ENCODE measurements at regions not wholly inside any gene's neighbourhood (a gene's known extent, or its start where the extent isn't known, plus 50 kb on each side); places are given as distances from the start of the nearest gene placed in this dataset.

DNA sequence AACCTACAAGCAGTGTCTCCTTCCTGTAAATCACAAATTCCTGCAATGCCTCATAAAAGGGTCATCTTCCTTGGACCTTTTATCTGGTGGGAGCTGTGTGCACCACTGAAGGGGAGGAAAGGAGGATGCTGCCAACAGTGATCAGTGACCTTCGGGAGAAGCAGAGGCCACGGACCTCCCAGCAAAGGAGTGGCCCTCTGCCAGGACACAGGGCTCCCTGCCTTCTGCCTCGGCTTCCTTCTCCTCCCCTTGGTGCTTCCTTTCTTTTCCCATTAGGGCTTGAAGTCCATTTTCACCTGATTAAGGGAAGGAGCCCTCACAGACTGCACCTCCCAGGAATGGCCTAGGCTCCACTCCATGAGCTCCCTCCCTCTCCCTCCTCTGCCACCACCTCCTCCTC lies 85.3 kb upstream of the ITGA6 start:
- Histone ChIP-seq H3K4me2 (ENCODE audit: extremely low read depth, insufficient read depth, low read length) (no peak overlapping the region), H3K9ac (ENCODE audit: insufficient read depth, low read length) (no peak overlapping the region), H3K79me2 (ENCODE audit: control insufficient read depth, insufficient read depth, low read length) (no peaks in the 10 kb centered on the region)

DNA sequence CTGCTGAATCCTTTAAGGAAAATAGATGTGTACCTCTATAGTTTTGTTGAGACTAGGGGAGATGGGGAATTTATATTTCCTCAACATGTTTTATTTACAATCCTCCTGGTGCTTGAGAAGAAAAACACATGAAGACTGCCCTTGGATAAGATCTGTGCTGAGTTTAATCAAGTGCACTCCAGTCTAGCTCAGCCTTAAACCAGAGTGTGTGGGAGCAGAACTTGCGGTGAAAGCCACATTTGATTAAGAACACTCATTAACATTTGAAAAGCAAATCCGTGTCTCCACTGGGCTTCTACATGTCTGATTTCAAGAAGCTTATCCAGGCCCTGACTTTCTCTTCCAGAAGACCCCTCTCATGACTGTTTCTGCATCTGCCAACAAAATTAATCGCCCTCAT lies 84.8 kb upstream of the ITGA6 start:
- Histone ChIP-seq H3K4me2 (ENCODE audit: extremely low read depth, insufficient read depth, low read length) (no peak overlapping the region), H4K20me1 (ENCODE audit: control insufficient read depth, extremely low read depth, insufficient read depth, low read length) (no peaks in the 10 kb centered on the region), H3K9ac (ENCODE audit: insufficient read depth, low read length) (no peak overlapping the region), H3K27me3 (ENCODE audit: control insufficient read depth, insufficient read depth, low read length) (no peaks in the 10 kb centered on the region), H3K79me2 (ENCODE audit: control insufficient read depth, insufficient read depth, low read length) (no peaks in the 10 kb centered on the region), H2AFZ (ENCODE audit: low read length) (no peak overlapping the region), H3K9me3 (ENCODE audit: control insufficient read depth, insufficient read depth, low read depth, low read length) (no peaks in the 10 kb centered on the region), H3K4me1 (ENCODE audit: control insufficient read depth, extremely low read depth, insufficient read depth, low read length) (peaks cover 3% of the 10 kb centered on the region), H3K4me3 (replicated peaks in 1 of 4; ENCODE audit: control extremely low read depth in 1 of 4, insufficient read depth in 1 of 4, low read depth in 3 of 4, low read length in 4 of 4) (no peak overlapping the region), H3K36me3 (ENCODE audit: control insufficient read depth, insufficient read depth, low read length) (no peaks in the 10 kb centered on the region), H3K27ac (ENCODE audit: insufficient read depth, low read length) (no peak overlapping the region)
- DNase-seq (ENCODE audit: low read depth in 2 of 2) = peak in 1 of 2 donors; percentile 40
- no peak for TF ChIP-seq EZH2 (IDR thresholded peaks at IDR 0.05; ENCODE audit: low read length, missing control alignments)
- TF ChIP-seq, protein P1, sequence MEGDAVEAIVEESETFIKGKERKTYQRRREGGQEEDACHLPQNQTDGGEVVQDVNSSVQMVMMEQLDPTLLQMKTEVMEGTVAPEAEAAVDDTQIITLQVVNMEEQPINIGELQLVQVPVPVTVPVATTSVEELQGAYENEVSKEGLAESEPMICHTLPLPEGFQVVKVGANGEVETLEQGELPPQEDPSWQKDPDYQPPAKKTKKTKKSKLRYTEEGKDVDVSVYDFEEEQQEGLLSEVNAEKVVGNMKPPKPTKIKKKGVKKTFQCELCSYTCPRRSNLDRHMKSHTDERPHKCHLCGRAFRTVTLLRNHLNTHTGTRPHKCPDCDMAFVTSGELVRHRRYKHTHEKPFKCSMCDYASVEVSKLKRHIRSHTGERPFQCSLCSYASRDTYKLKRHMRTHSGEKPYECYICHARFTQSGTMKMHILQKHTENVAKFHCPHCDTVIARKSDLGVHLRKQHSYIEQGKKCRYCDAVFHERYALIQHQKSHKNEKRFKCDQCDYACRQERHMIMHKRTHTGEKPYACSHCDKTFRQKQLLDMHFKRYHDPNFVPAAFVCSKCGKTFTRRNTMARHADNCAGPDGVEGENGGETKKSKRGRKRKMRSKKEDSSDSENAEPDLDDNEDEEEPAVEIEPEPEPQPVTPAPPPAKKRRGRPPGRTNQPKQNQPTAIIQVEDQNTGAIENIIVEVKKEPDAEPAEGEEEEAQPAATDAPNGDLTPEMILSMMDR (conservative IDR thresholded peaks at IDR 0.05 in 1 of 2, IDR thresholded peaks at IDR 0.05 in 1 of 2; ENCODE audit: low read depth in 1 of 2, low read length in 2 of 2) = no peak

More for the DNA sequence above, 85.3 kb upstream of the ITGA6 start:
- H3K27me3 ChIP-seq (ENCODE audit: control insufficient read depth, insufficient read depth, low read length) = no peaks in the 10 kb centered on the region
- no peak for TF ChIP-seq EZH2 (IDR thresholded peaks at IDR 0.05; ENCODE audit: low read length, missing control alignments)
- TF ChIP-seq, protein P1 (conservative IDR thresholded peaks at IDR 0.05 in 1 of 2, IDR thresholded peaks at IDR 0.05 in 1 of 2; ENCODE audit: low read depth in 1 of 2, low read length in 2 of 2) = no peak
- H4K20me1 ChIP-seq (ENCODE audit: control insufficient read depth, extremely low read depth, insufficient read depth, low read length) = no peaks in the 10 kb centered on the region
- H3K4me1 ChIP-seq (ENCODE audit: control insufficient read depth, extremely low read depth, insufficient read depth, low read length) = peaks cover 3% of the 10 kb centered on the region
- no peak overlapping the region for H3K27ac ChIP-seq (ENCODE audit: insufficient read depth, low read length)
- peak overlapping the region; percentile 41 for H2AFZ ChIP-seq (ENCODE audit: low read length)
- no peaks in the 10 kb centered on the region for H3K9me3 ChIP-seq (ENCODE audit: control insufficient read depth, insufficient read depth, low read depth, low read length)
- no peak overlapping the region for H3K4me3 ChIP-seq (replicated peaks in 1 of 4; ENCODE audit: control extremely low read depth in 1 of 4, insufficient read depth in 1 of 4, low read depth in 3 of 4, low read length in 4 of 4)
- no peak for DNase-seq (ENCODE audit: low read depth in 2 of 2)
- no peaks in the 10 kb centered on the region for H3K36me3 ChIP-seq (ENCODE audit: control insufficient read depth, insufficient read depth, low read length)

DNA sequence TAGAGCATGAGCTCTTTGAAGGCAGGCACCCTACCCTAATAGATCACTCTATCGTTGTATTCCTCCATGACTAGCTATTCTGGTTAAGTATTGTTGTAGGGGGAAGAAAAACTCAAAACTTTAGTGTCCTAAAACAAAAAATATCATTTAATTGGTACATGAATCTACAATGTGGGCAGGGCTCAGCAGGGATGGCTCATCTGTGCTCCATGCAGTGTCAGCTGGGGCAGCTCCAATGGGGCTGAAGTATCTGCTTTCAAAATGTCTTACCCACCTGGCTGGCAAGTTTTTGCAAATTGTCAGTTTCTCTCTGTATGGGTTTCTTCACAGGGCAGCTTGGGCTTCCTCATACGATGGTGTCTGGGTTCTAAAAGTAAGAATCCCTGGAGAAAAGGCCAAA lies 83.2 kb upstream of the ITGA6 start:
- peaks cover 3% of the 10 kb centered on the region for H3K4me1 ChIP-seq (ENCODE audit: control insufficient read depth, extremely low read depth, insufficient read depth, low read length)
- no peaks in the 10 kb centered on the region for H4K20me1 ChIP-seq (ENCODE audit: control insufficient read depth, extremely low read depth, insufficient read depth, low read length)
- no peak overlapping the region for H3K4me3 ChIP-seq (replicated peaks in 1 of 4; ENCODE audit: control extremely low read depth in 1 of 4, insufficient read depth in 1 of 4, low read depth in 3 of 4, low read length in 4 of 4)
- TF ChIP-seq EZH2 (IDR thresholded peaks at IDR 0.05; ENCODE audit: low read length, missing control alignments) = no peak
- TF ChIP-seq, protein P1 (conservative IDR thresholded peaks at IDR 0.05 in 1 of 2, IDR thresholded peaks at IDR 0.05 in 1 of 2; ENCODE audit: low read depth in 1 of 2, low read length in 2 of 2) = no peak
- H3K9me3 ChIP-seq (ENCODE audit: control insufficient read depth, insufficient read depth, low read depth, low read length) = no peaks in the 10 kb centered on the region
- no peaks in the 10 kb centered on the region for H3K36me3 ChIP-seq (ENCODE audit: control insufficient read depth, insufficient read depth, low read length)
- no peak for DNase-seq (ENCODE audit: low read depth in 2 of 2)
- no peak overlapping the region for H3K9ac ChIP-seq (ENCODE audit: insufficient read depth, low read length)
- H3K79me2 ChIP-seq (ENCODE audit: control insufficient read depth, insufficient read depth, low read length) = no peaks in the 10 kb centered on the region
- H3K27me3 ChIP-seq (ENCODE audit: control insufficient read depth, insufficient read depth, low read length) = no peaks in the 10 kb centered on the region
- H3K4me2 ChIP-seq (ENCODE audit: extremely low read depth, insufficient read depth, low read length) = no peak overlapping the region
- H2AFZ ChIP-seq (ENCODE audit: low read length) = no peak overlapping the region
- H3K27ac ChIP-seq (ENCODE audit: insufficient read depth, low read length) = no peak overlapping the region
